ENCODE measurements at regions not wholly inside any gene's neighbourhood (a gene's known extent, or its start where the extent isn't known, plus 50 kb on each side); places are given as distances from the start of the nearest gene placed in this dataset.

- no peak for FAIRE-seq
These were observed 668.3 kb downstream of the GATA3 start for GRCh38 chr10:8722835-8723234.

- FAIRE-seq = no peak
These were observed 670.9 kb downstream of the GATA3 start for GRCh38 chr10:8725343-8725742.

- FAIRE-seq = no peak
These were observed 671.7 kb downstream of the GATA3 start for GRCh38 chr10:8726084-8726778.

- no peak for FAIRE-seq
These were observed 672.2 kb downstream of the GATA3 start for GRCh38 chr10:8726779-8727084.

- no peak for FAIRE-seq
These were observed 676.9 kb downstream of the GATA3 start for GRCh38 chr10:8731121-8732095.

GRCh38 chr10:8738987-8739386 lies 684.5 kb downstream of the GATA3 start:
- FAIRE-seq = no peak

GRCh38 chr10:8752146-8752843 lies 697.8 kb downstream of the GATA3 start:
- no peak for FAIRE-seq

GRCh38 chr10:8758029-8758428 lies 703.5 kb downstream of the GATA3 start:
- FAIRE-seq = no peak

- FAIRE-seq = no peak
These were observed 712.4 kb downstream of the GATA3 start for GRCh38 chr10:8766899-8767298.

GRCh38 chr10:8767591-8767990 lies 713.1 kb downstream of the GATA3 start:
- no peak for FAIRE-seq

GRCh38 chr10:8768341-8768740 lies 713.9 kb downstream of the GATA3 start:
- FAIRE-seq = no peak

GRCh38 chr10:8768852-8769251 lies 714.4 kb downstream of the GATA3 start:
- FAIRE-seq = no peak

GRCh38 chr10:8776926-8777622 lies 722.6 kb downstream of the GATA3 start:
- no peak for FAIRE-seq

GRCh38 chr10:8778713-8779112 lies 724.2 kb downstream of the GATA3 start:
- FAIRE-seq = no peak

GRCh38 chr10:8787649-8788048 lies 733.2 kb downstream of the GATA3 start:
- FAIRE-seq = no peak

GRCh38 chr10:8790390-8790789 lies 735.9 kb downstream of the GATA3 start:
- no peak for FAIRE-seq

GRCh38 chr10:8794860-8795259 lies 740.4 kb downstream of the GATA3 start:
- no peak for FAIRE-seq

GRCh38 chr10:8800426-8800825 lies 745.9 kb downstream of the GATA3 start:
- no peak for FAIRE-seq

GRCh38 chr10:8803992-8804391 lies 749.5 kb downstream of the GATA3 start:
- FAIRE-seq = no peak

GRCh38 chr10:8810677-8811076 lies 756.2 kb downstream of the GATA3 start:
- no peak for FAIRE-seq

- FAIRE-seq = no peak
These were observed 756.7 kb downstream of the GATA3 start for GRCh38 chr10:8811201-8811600.

GRCh38 chr10:8815969-8816368 lies 761.5 kb downstream of the GATA3 start:
- FAIRE-seq = no peak

GRCh38 chr10:8817299-8817698 lies 762.8 kb downstream of the GATA3 start:
- no peak for FAIRE-seq
